GM23248 (cell line): ENCODE measurements at regions not wholly inside any gene's neighbourhood (a gene's known extent, or its start where the extent isn't known, plus 50 kb on each side); places are given as distances from the start of the nearest gene placed in this dataset.

ENCODE experiments used
- EZH2 ChIP-seq: fragments of 200-600 bp; sonication (generic); IDR thresholded peaks from 2 replicates; pipeline ENCODE4 v1.6.1; 2018; ENCODE audit warnings: antibody characterized with exemption, mild to moderate bottlenecking; ENCODE audit not compliant: insufficient read depth, poor library complexity, severe bottlenecking
- EZH2phosphoT487 ChIP-seq: fragments of 200-600 bp; sonication (generic); IDR thresholded peaks from 2 replicates; pipeline ENCODE4 v1.6.1; 2018; ENCODE audit warnings: antibody characterized with exemption, moderate library complexity, mild to moderate bottlenecking, low read depth; ENCODE audit not compliant: insufficient read depth

- TF ChIP-seq EZH2, result no peak
- TF ChIP-seq EZH2phosphoT487, result no peak
Measured at GRCh38 chr5:85538362-85538761, 1079.4 kb upstream of the COX7C start.
